ENCODE measurements at regions not wholly inside any gene's neighbourhood (a gene's known extent, or its start where the extent isn't known, plus 50 kb on each side); places are given as distances from the start of the nearest gene placed in this dataset.

DNA sequence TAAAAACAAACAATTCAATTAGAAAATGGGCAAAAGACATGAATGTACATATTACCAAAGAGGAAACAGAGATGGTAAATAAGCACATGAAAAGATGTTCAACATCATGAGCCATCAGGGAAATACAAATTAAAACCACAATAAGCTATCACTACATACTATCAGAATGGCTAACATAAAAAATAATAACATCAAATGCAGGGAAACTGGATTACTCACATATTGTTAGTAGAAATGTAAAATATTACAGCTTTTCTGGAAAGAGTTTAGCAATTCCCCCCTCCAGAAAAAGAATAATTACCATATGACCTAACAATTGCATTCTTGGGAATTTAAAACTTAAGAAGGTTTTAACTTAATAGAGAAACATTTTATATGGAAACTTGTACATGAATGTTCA, 232.9 kb upstream of the MTPN start:
- intact Hi-C loops (cut with DNase I; ENCODE audit: low total_unique reads), result no loop called here
- Histone ChIP-seq H3K9me3 (peaks cover 0 to 9% (median 0%) of the 10 kb centered on the region in 8 donors), H3K4me1 (no peaks in the 10 kb centered on the region), H3K27ac (no peak overlapping the region), H3K27me3 (replicated peaks in 1 of 7) (no peaks in the 10 kb centered on the region), H3K4me3 (no peak overlapping the region), H3K36me3 (peaks cover 0 to 6% (median 0%) of the 10 kb centered on the region in 6 donors)
- TF ChIP-seq POLR2AphosphoS5 (IDR thresholded peaks at IDR 0.05) (no peak), CTCF (IDR thresholded peaks at IDR 0.05 in 8 of 11, conservative IDR thresholded peaks at IDR 0.05 in 3 of 11) (no peak), POLR2A (IDR thresholded peaks at IDR 0.05) (no peak)
- no peak for DNase-seq

- intact Hi-C loops (cut with DNase I; ENCODE audit: low total_unique reads), result no loop called here
- no peak overlapping the region for H3K27ac ChIP-seq
- H3K27me3 ChIP-seq (replicated peaks in 1 of 7), result no peaks in the 10 kb centered on the region
- no peaks in the 10 kb centered on the region for H3K4me1 ChIP-seq
- 65 to 78% (median 69%) methylated on average over 1 of the region's 1 CpG for WGBS, 5 donors
- no peak for TF ChIP-seq CTCF (IDR thresholded peaks at IDR 0.05 in 8 of 11, conservative IDR thresholded peaks at IDR 0.05 in 3 of 11)
- TF ChIP-seq POLR2A (IDR thresholded peaks at IDR 0.05), result no peak
- TF ChIP-seq POLR2AphosphoS5 (IDR thresholded peaks at IDR 0.05), result no peak
- H3K9me3 ChIP-seq, result no peaks in the 10 kb centered on the region
- peaks cover 0 to 5% (median 0%) of the 10 kb centered on the region in 6 donors for H3K36me3 ChIP-seq
- DNase-seq, result no peak
- H3K4me3 ChIP-seq, result no peak overlapping the region
These were observed 228.8 kb upstream of the MTPN start for GRCh38 chr7:136205956-136206355.

GRCh38 chr7:136198168-136198567, 221.0 kb upstream of the MTPN start:
- TF ChIP-seq CTCF (IDR thresholded peaks at IDR 0.05 in 8 of 11, conservative IDR thresholded peaks at IDR 0.05 in 3 of 11) (no peak), POLR2AphosphoS5 (IDR thresholded peaks at IDR 0.05) (no peak), POLR2A (IDR thresholded peaks at IDR 0.05) (no peak)
- no peaks in the 10 kb centered on the region for H3K27me3 ChIP-seq (replicated peaks in 1 of 7)
- H3K4me3 ChIP-seq, result no peak overlapping the region
- H3K4me1 ChIP-seq, result no peaks in the 10 kb centered on the region
- 58 to 76% (median 65%) methylated on average over 1 of the region's 1 CpG for WGBS, 5 donors
- no peak for DNase-seq
- peaks cover 3 to 66% (median 51%) of the 10 kb centered on the region in 8 donors for H3K9me3 ChIP-seq
- H3K36me3 ChIP-seq, result no peaks in the 10 kb centered on the region
- H3K27ac ChIP-seq, result no peak overlapping the region
- intact Hi-C loops (cut with DNase I; ENCODE audit: low total_unique reads), result no loop called here

DNA sequence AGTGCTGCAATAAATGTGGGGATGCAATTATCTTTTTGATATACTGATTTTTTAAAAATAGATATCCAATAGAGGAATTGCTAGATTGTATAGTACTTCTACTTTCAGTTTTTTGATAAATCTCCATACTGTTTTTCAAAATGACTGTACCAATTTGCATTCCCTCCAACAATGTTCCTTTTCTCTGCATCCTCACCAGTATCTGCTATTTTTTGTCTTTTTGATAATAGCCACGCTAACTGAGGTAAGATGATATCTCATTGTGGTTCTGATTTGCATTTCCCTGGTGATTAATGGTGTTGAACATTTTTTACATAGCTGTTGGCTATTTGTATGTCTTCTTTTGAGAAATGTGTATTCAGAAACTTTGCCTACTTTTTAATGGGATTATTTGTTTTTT, 217.7 kb upstream of the MTPN start:
- 65 to 81% (median 74%) methylated on average over 1 of the region's 1 CpG for WGBS, 5 donors

More for the DNA sequence above, 217.7 kb upstream of the MTPN start:
- Histone ChIP-seq H3K4me1 (no peaks in the 10 kb centered on the region), H3K36me3 (no peaks in the 10 kb centered on the region), H3K4me3 (no peak overlapping the region), H3K27me3 (replicated peaks in 1 of 7) (no peaks in the 10 kb centered on the region), H3K9me3 (peaks cover 3 to 69% (median 51%) of the 10 kb centered on the region in 8 donors), H3K27ac (no peak overlapping the region)
- DNase-seq, result no peak
- intact Hi-C loops (cut with DNase I; ENCODE audit: low total_unique reads), result no loop called here
- no peak for TF ChIP-seq CTCF (IDR thresholded peaks at IDR 0.05 in 8 of 11, conservative IDR thresholded peaks at IDR 0.05 in 3 of 11)
- TF ChIP-seq POLR2A (IDR thresholded peaks at IDR 0.05), result no peak
- no peak for TF ChIP-seq POLR2AphosphoS5 (IDR thresholded peaks at IDR 0.05)
